ENCODE measurements at regions not wholly inside any gene's neighbourhood (a gene's known extent, or its start where the extent isn't known, plus 50 kb on each side); places are given as distances from the start of the nearest gene placed in this dataset.

GRCh38 chr9:110133059-110133458, 74.9 kb downstream of the C9orf152 start:
- Histone ChIP-seq H3K36me3 (peaks cover 6% of the 10 kb centered on the region; the same call in 1 of the 2 replicates), H3K27me3 (ENCODE audit: insufficient read depth, low read depth, severe bottlenecking) (no peaks in the 10 kb centered on the region), H3K9me3 (ENCODE audit: severe bottlenecking) (no peaks in the 10 kb centered on the region), H3K4me3 (ENCODE audit: low read depth, low read length) (no peak overlapping the region), H3K27ac (no peak overlapping the region)
- DNase-seq = no peak
- no peak for TF ChIP-seq CTCF (IDR thresholded peaks at IDR 0.05; ENCODE audit: low read depth, low read length)

GRCh38 chr9:110133608-110134210, 74.2 kb downstream of the C9orf152 start:
- Histone ChIP-seq H3K27ac (no peak overlapping the region), H3K9me3 (ENCODE audit: severe bottlenecking) (no peaks in the 10 kb centered on the region), H3K27me3 (ENCODE audit: insufficient read depth, low read depth, severe bottlenecking) (no peaks in the 10 kb centered on the region), H3K36me3 (peaks cover 8% of the 10 kb centered on the region; the same call in 1 of the 2 replicates), H3K4me3 (ENCODE audit: low read depth, low read length) (no peak overlapping the region)
- no peak for DNase-seq
- TF ChIP-seq CTCF (IDR thresholded peaks at IDR 0.05; ENCODE audit: low read depth, low read length) = no peak

- peaks cover 10% of the 10 kb centered on the region; the same call in 1 of the 2 replicates for H3K36me3 ChIP-seq
- DNase-seq = no peak
- no peaks in the 10 kb centered on the region for H3K27me3 ChIP-seq (ENCODE audit: insufficient read depth, low read depth, severe bottlenecking)
- TF ChIP-seq CTCF (IDR thresholded peaks at IDR 0.05; ENCODE audit: low read depth, low read length) = no peak
- no peaks in the 10 kb centered on the region for H3K9me3 ChIP-seq (ENCODE audit: severe bottlenecking)
- no peak overlapping the region for H3K4me3 ChIP-seq (ENCODE audit: low read depth, low read length)
- H3K27ac ChIP-seq = no peak overlapping the region
Observed at GRCh38 chr9:110135846-110136245, 72.1 kb downstream of the C9orf152 start.

- no peak for TF ChIP-seq CTCF (IDR thresholded peaks at IDR 0.05; ENCODE audit: low read depth, low read length)
- Histone ChIP-seq H3K27ac (no peak overlapping the region), H3K9me3 (ENCODE audit: severe bottlenecking) (no peaks in the 10 kb centered on the region), H3K4me3 (ENCODE audit: low read depth, low read length) (no peak overlapping the region), H3K27me3 (ENCODE audit: insufficient read depth, low read depth, severe bottlenecking) (no peaks in the 10 kb centered on the region), H3K36me3 (peaks cover 10% of the 10 kb centered on the region; the same call in 1 of the 2 replicates)
- no peak for DNase-seq
Observed at GRCh38 chr9:110136802-110137201, 71.2 kb downstream of the C9orf152 start.

- no peak overlapping the region for H3K4me3 ChIP-seq (ENCODE audit: low read depth, low read length)
- H3K36me3 ChIP-seq = peaks cover 10% of the 10 kb centered on the region; the same call in 1 of the 2 replicates
- 0 out of 2 replicates have a peak, but pooled peaks have one; percentile 13 for TF ChIP-seq CTCF (IDR thresholded peaks at IDR 0.05; ENCODE audit: low read depth, low read length)
- no peak overlapping the region for H3K27ac ChIP-seq
- H3K9me3 ChIP-seq (ENCODE audit: severe bottlenecking) = no peaks in the 10 kb centered on the region
- no peaks in the 10 kb centered on the region for H3K27me3 ChIP-seq (ENCODE audit: insufficient read depth, low read depth, severe bottlenecking)
- DNase-seq = no peak
Observed at GRCh38 chr9:110140276-110140675, 67.7 kb downstream of the C9orf152 start.
